Smooth muscle cell (in vitro differentiated cells): ENCODE measurements at regions not wholly inside any gene's neighbourhood (a gene's known extent, or its start where the extent isn't known, plus 50 kb on each side); places are given as distances from the start of the nearest gene placed in this dataset.

Experiments
- DNase-seq: peaks from one replicate; lab custom pipeline; 2025; ENCODE audit not compliant: unreplicated experiment; lab: John Stamatoyannopoulos, UW
- H2AFZ ChIP-seq: fragments of 200-600 bp; sonication (generic); 2 replicates; pipeline ENCODE4 v1.6.0; 2016; ENCODE audit warnings: antibody characterized with exemption, low read depth, mild to moderate bottlenecking
- H3F3A ChIP-seq: fragments of 200-600 bp; sonication (generic); 2 replicates; pipeline ENCODE4 v1.6.0; 2017; ENCODE audit warnings: antibody characterized with exemption, low read depth
- H3K27ac ChIP-seq: fragments of 200-600 bp; sonication (generic); 2 replicates; pipeline ENCODE4 v1.5.1; 2016; ENCODE audit warnings: low read depth, mild to moderate bottlenecking
- H3K27me3 ChIP-seq: fragments of 200-600 bp; sonication (generic); 2 replicates; pipeline ENCODE4 v1.6.1; 2016; ENCODE audit warnings: low read depth, mild to moderate bottlenecking
- H3K36me3 ChIP-seq: fragments of 200-600 bp; sonication (generic); 2 replicates; pipeline ENCODE4 v1.5.1; 2016; ENCODE audit warnings: low read depth
- H3K4me1 ChIP-seq: fragments of 200-600 bp; sonication (generic); 2 replicates; pipeline ENCODE4 v1.5.1; 2016; ENCODE audit warnings: low read depth
- H3K4me2 ChIP-seq: fragments of 200-600 bp; sonication (generic); 2 replicates; pipeline ENCODE4 v1.6.0; 2016; ENCODE audit warnings: mild to moderate bottlenecking
- H3K4me3 ChIP-seq: fragments of 200-600 bp; sonication (generic); 2 replicates; pipeline ENCODE4 v1.5.1; 2016; ENCODE audit warnings: mild to moderate bottlenecking
- H3K79me2 ChIP-seq: fragments of 200-600 bp; sonication (generic); 2 replicates; pipeline ENCODE4 v1.6.0; 2016; ENCODE audit warnings: low read depth, mild to moderate bottlenecking
- H3K9ac ChIP-seq: fragments of 200-600 bp; sonication (generic); 2 replicates; pipeline ENCODE4 v1.6.0; 2016; ENCODE audit warnings: low read depth
- H3K9me3 ChIP-seq: fragments of 200-600 bp; sonication (generic); replicated peaks from 2 replicates; pipeline ENCODE4 v1.5.1; 2016; ENCODE audit warnings: low read depth
- H4K20me1 ChIP-seq: fragments of 200-600 bp; sonication (generic); 2 replicates; pipeline ENCODE4 v1.6.0; 2016; ENCODE audit warnings: low read depth
- CTCF ChIP-seq: fragments of 200-600 bp; sonication (generic); IDR thresholded peaks from 2 replicates; pipeline ENCODE4 v1.5.1; 2017; ENCODE audit warnings: borderline replicate concordance, mild to moderate bottlenecking, antibody characterized with exemption; ENCODE audit not compliant: insufficient read depth, poor library complexity, severe bottlenecking
- WGBS: methylation state at CpG from one replicate; pipeline ENCODE4 v1.1.7; 2016; ENCODE audit warnings: low lambda C conversion rate; 5-methylcytosine and 5-hydroxymethylcytosine counted together

DNA sequence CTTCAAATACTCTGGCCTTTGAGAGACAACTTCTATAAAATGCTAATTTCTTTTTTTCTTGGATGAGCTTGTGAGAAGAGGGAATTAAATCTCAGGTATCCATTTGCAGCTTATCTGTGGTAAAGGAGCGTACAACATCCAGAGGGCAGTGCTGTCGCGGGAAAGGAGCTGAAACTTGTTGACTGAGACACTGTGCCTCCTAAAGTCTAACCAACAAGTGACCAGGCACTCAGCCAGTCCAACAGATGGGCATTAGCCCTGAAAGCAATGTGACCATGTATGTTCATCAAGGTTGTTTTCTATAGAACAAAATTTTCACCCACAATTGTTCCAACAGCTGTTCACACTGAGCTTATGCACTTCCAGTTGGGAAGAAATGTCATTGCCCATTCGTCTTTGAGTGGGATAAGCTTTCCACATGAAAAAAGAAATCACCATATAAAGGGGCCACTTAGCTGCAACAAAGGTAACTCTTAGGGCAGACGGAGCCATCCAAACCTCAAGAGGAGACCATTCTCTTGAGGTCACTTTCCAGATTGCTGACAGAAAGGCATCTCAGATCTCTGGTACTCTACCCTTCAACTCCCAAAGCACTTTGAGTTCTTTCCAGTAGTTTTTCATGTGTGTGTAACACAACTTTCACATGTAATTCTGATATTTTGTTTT is 244.8 kb upstream of the NEIL3 start:
- H4K20me1 ChIP-seq: no peaks in the 10 kb centered on the region
- WGBS: 80% methylated on average over 5 of the region's 5 CpGs
- H3K36me3 ChIP-seq: no peaks in the 10 kb centered on the region
- no peak overlapping the region for H3K4me2 ChIP-seq
- no peak overlapping the region for H2AFZ ChIP-seq
- no peaks in the 10 kb centered on the region for H3K9me3 ChIP-seq
- no peaks in the 10 kb centered on the region for H3K4me1 ChIP-seq
- no peak overlapping the region for H3K27ac ChIP-seq
- no peaks in the 10 kb centered on the region for H3F3A ChIP-seq
- TF ChIP-seq CTCF: no peak
- H3K27me3 ChIP-seq: no peaks in the 10 kb centered on the region
- no peak overlapping the region for H3K4me3 ChIP-seq
- no peaks in the 10 kb centered on the region for H3K79me2 ChIP-seq
- no peak overlapping the region for H3K9ac ChIP-seq
- no peak for DNase-seq

DNA sequence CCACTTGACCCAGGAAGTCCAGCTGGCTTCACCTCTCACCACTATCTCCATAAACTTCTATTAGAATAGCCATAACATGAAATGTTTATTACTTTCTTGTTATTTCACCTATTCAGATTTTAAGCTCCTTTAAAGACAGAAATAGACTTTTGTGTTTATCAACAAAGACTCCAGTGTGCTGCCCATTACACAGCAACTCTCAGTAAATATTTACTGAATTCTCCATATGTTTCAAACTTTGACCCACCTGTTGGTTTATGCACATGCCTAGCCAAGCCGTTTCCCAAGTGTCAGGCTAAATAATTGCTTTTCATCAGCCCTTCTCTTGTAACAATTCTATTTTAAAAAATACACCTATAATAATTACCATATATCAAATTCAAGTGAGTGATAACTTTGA is 242.9 kb upstream of the NEIL3 start:
- Histone ChIP-seq H2AFZ (no peak overlapping the region), H3K9ac (no peak overlapping the region), H3K9me3 (no peaks in the 10 kb centered on the region), H3K4me1 (no peaks in the 10 kb centered on the region), H3K4me3 (no peak overlapping the region), H3K79me2 (no peaks in the 10 kb centered on the region), H4K20me1 (no peaks in the 10 kb centered on the region), H3K4me2 (no peak overlapping the region), H3K36me3 (no peaks in the 10 kb centered on the region), H3F3A (no peaks in the 10 kb centered on the region), H3K27me3 (no peaks in the 10 kb centered on the region), H3K27ac (no peak overlapping the region)
- no peak for DNase-seq
- WGBS: 90% methylated on average over 1 of the region's 1 CpG
- no peak for TF ChIP-seq CTCF

DNA sequence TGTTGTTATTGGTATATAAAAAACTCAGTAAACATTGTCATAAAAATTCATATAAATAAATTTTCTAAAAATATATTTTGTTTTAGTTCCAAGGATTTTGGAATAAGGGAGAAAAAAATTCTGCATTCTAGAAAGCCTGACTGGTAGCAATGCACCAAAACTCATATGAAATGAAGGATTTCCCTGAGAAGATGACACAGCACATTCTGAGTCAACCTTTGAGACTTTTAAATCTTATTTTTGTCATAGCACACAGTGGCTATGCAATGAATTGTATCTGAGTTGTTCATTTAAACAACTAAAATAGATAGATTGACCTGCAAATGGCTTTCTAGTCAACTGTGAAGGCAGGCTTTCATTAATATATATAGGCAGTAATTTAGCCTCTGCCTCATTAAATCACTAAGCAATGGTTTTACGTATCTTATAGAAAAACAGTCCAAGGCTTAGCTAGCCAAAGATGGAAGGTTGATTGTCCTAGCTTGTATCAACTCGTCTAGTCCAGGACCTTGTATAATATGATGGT is 239.1 kb upstream of the NEIL3 start:
- no peak for DNase-seq

More for the DNA sequence above, 239.1 kb upstream of the NEIL3 start:
- no peaks in the 10 kb centered on the region for H3K79me2 ChIP-seq
- H3K9me3 ChIP-seq: no peaks in the 10 kb centered on the region
- H3K4me2 ChIP-seq: no peak overlapping the region
- no peak overlapping the region for H3K4me3 ChIP-seq
- H4K20me1 ChIP-seq: no peaks in the 10 kb centered on the region
- no peaks in the 10 kb centered on the region for H3F3A ChIP-seq
- H3K36me3 ChIP-seq: no peaks in the 10 kb centered on the region
- 86% methylated on average over 2 of the region's 2 CpGs for WGBS
- H3K4me1 ChIP-seq: no peaks in the 10 kb centered on the region
- no peak overlapping the region for H2AFZ ChIP-seq
- no peak overlapping the region for H3K9ac ChIP-seq
- no peak for TF ChIP-seq CTCF
- no peaks in the 10 kb centered on the region for H3K27me3 ChIP-seq
- H3K27ac ChIP-seq: no peak overlapping the region
